ENCODE measurements at regions not wholly inside any gene's neighbourhood (a gene's known extent, or its start where the extent isn't known, plus 50 kb on each side); places are given as distances from the start of the nearest gene placed in this dataset.
"Not testable (repeated sequence)": the region's sequence is repeated elsewhere in the genome, so short reads cannot be mapped to it uniquely, and the experiment has no call there.

DNA sequence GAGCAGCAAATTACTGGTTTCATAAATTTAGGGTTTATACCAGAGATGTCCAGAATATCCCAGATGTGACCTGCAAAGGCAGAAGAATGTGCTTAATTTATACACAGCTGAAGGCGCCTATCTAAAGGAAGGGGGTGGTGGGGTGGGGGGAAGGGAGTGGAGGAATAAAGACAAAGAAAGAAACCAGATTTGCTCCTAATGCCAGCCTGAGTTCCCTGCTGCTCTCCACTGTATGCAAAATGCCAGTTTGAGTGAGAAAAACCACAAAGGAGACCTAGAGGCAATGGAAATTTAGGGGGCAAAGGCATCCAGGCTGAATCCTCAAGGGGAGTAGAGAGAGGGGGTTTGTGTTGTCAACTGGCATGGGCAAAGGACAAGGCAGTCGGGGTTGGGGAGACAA, 161.5 kb upstream of the TOX3 start:
- no peak overlapping the region for H3K4me3 Mint-ChIP-seq
- no peaks in the 10 kb centered on the region for H3K36me3 Mint-ChIP-seq (ENCODE audit: low read depth)
- H3K27me3 Mint-ChIP-seq, result no peaks in the 10 kb centered on the region
- no peak for DNase-seq
- no peaks in the 10 kb centered on the region for H3K4me1 Mint-ChIP-seq (ENCODE audit: low read depth)
- H3K9me3 Mint-ChIP-seq, result no peaks in the 10 kb centered on the region
- no peak overlapping the region for H3K27ac Mint-ChIP-seq

DNA sequence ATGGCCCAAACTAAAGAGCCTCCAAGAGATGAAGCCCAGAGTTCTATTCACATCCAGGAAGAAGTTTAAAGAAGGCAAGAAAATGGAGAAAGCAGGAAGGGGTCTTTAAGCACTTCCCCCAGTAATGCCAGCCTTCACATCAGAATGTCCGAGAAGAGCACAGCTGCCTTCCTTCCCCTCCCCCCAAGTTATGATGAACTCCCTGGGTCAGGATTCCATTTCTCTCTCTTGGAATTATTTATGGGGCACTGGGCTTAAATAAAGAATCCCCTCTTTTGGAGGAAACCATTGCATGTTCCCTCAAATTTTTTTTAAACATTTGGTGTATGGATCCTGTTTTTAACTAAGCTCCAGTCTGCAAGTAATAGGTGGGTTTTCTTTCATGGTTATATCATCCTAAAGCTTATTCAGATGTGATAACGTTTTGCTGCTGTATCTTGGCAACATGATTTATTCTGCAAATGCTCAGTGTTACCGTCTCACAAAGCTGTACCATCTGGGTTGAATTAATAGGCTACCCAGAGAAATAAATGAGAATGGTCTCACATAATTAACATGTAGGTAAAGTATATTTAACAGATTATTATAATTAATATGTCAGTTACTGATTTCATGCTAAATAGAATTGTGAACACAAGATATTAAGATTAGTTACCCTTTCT, 160.9 kb upstream of the TOX3 start:
- Mint-ChIP-seq H3K4me1 (ENCODE audit: low read depth) (no peaks in the 10 kb centered on the region), H3K27ac (no peak overlapping the region), H3K27me3 (no peaks in the 10 kb centered on the region), H3K36me3 (ENCODE audit: low read depth) (no peaks in the 10 kb centered on the region), H3K9me3 (no peaks in the 10 kb centered on the region), H3K4me3 (no peak overlapping the region)
- DNase-seq, result no peak

DNA sequence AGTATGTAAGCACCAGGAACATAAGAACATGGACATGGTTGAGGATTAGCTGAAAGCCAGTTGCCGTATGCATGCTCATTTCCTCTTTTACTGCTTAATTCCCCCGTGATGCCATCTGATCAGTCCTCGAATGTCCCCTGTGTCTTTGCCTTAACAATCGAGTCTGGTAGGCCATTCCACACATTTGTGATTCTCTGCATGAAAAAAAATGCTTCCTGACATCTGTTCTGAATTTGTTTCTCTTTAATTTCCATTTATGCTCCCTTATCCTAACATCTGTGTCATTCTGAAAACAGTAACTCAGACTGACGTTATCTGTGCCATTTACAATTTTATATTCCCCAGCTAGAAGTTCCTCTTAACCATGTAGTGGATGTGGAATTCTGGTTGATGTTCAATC, 158.2 kb upstream of the TOX3 start:
- Mint-ChIP-seq H3K4me3 (no peak overlapping the region), H3K27ac (no peak overlapping the region), H3K36me3 (ENCODE audit: low read depth) (no peaks in the 10 kb centered on the region), H3K9me3 (no peaks in the 10 kb centered on the region), H3K27me3 (no peaks in the 10 kb centered on the region), H3K4me1 (ENCODE audit: low read depth) (no peaks in the 10 kb centered on the region)
- no peak for DNase-seq

DNA sequence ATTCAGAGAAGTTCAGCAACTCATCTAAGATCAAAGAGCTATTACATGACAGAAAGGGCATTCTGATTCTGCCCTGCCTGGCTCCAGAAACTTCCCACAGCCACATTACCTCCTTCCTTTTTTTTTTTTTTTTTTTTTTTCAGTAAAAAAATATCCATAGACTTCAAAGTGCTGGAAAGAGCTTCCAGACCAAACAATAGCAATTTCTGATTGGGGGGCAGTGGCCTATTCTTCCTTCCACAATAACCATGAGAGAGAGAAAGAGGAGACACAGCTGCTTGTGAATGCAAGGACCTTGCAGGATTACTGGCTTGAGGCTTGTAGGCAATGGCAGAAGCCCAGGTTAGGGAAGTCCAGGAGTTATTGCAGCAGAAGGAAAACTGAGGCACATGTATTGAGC, 151.0 kb upstream of the TOX3 start:
- Mint-ChIP-seq H3K36me3 (ENCODE audit: low read depth) (no peaks in the 10 kb centered on the region), H3K27me3 (no peaks in the 10 kb centered on the region), H3K27ac (no peak overlapping the region), H3K9me3 (peaks cover 13% of the 10 kb centered on the region), H3K4me1 (ENCODE audit: low read depth) (no peaks in the 10 kb centered on the region), H3K4me3 (no peak overlapping the region)
- no peak for DNase-seq

DNA sequence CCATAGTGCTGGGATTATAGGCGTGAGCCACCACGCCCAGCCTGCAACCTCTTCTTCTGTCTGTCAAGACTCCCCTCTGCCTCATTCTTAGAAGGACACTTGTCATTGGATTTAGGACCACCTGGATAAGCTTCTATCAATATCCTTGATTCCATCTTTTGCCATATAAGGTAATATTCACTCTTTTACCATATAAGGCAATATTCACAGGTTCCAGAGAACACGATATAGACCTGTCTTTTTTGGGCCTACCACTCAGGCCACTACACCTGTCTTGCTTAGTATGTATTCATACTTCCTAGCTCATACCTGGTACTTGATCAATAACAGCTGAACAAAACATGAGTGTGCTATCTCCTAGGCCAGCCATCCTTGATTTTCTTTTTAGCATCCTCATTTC, 149.2 kb upstream of the TOX3 start:
- no peak for DNase-seq
- Mint-ChIP-seq H3K36me3 (ENCODE audit: low read depth) (no peaks in the 10 kb centered on the region), H3K27ac (no peak overlapping the region), H3K9me3 (peaks cover 16% of the 10 kb centered on the region), H3K27me3 (no peaks in the 10 kb centered on the region), H3K4me3 (no peak overlapping the region), H3K4me1 (ENCODE audit: low read depth) (no peaks in the 10 kb centered on the region)

DNA sequence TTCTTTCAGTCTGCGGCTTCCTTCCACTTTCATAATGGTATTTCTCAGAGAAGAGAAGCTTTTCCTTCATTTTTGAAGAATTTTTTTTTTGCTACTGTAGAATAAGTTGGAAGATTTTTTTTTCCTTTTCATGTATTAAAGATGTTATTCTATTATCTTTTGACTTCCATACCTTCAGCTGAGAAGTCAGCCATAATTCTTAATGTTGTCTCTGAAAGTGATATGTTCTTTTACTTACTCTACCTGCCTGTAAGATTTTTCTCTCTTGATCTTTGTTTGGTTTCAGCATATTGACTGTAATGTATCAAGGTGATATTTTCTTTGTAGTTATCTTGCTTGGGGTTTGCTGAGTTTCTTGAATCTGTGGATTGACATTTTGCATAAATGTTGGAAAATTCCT, 143.5 kb upstream of the TOX3 start:
- no peaks in the 10 kb centered on the region for H3K4me1 Mint-ChIP-seq (ENCODE audit: low read depth)
- H3K36me3 Mint-ChIP-seq (ENCODE audit: low read depth), result no peaks in the 10 kb centered on the region
- no peak for DNase-seq
- H3K9me3 Mint-ChIP-seq, result peaks cover 20% of the 10 kb centered on the region
- H3K27ac Mint-ChIP-seq, result no peak overlapping the region
- H3K27me3 Mint-ChIP-seq, result no peaks in the 10 kb centered on the region
- H3K4me3 Mint-ChIP-seq, result no peak overlapping the region

DNA sequence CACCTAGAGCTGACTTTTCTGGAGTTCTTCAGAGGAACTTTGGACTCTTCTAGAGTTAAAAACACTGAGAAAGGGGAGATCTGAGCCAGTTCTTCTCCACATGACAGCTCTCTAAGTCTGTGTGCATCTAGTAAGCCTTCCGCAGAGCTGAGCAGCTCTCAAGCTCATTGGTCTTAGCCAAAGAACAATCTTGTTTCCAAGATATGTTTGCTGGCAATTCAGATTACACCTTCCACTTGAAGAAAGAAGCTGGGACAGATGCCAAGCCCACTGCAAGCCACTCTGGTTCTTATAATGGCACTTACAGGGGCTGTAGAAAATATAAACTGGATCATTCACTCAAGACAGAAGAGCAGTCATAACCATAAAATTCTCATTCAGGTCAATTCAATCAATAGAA, 134.1 kb upstream of the TOX3 start:
- no peaks in the 10 kb centered on the region for H3K36me3 Mint-ChIP-seq (ENCODE audit: low read depth)
- H3K4me1 Mint-ChIP-seq (ENCODE audit: low read depth), result no peaks in the 10 kb centered on the region
- DNase-seq, result no peak
- no peak overlapping the region for H3K4me3 Mint-ChIP-seq
- no peaks in the 10 kb centered on the region for H3K27me3 Mint-ChIP-seq
- peaks cover 7% of the 10 kb centered on the region for H3K9me3 Mint-ChIP-seq
- no peak overlapping the region for H3K27ac Mint-ChIP-seq

DNA sequence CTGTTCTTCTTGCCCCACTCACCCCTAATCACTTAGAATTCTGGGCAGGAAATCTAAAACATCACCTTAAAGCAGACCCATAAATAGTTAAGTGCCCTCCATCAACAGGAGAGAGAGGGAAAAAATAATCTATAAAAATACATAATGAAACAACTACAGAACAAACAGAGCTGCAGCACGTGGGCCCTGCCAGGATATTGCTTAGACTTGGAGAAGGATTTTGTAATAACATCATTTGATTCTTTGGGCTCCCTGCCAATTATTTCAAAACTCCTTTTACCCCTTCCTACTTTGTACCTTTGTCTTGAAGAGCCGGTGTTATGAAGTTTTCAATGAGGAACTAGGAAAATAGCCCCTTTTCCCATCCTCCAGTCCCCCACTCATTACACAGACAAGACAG, 130.6 kb upstream of the TOX3 start:
- no peak overlapping the region for H3K4me3 Mint-ChIP-seq
- no peak for DNase-seq
- H3K27me3 Mint-ChIP-seq, result no peaks in the 10 kb centered on the region
- H3K4me1 Mint-ChIP-seq (ENCODE audit: low read depth), result no peaks in the 10 kb centered on the region
- no peaks in the 10 kb centered on the region for H3K36me3 Mint-ChIP-seq (ENCODE audit: low read depth)
- no peak overlapping the region for H3K27ac Mint-ChIP-seq
- H3K9me3 Mint-ChIP-seq, result peaks cover 7% of the 10 kb centered on the region

DNA sequence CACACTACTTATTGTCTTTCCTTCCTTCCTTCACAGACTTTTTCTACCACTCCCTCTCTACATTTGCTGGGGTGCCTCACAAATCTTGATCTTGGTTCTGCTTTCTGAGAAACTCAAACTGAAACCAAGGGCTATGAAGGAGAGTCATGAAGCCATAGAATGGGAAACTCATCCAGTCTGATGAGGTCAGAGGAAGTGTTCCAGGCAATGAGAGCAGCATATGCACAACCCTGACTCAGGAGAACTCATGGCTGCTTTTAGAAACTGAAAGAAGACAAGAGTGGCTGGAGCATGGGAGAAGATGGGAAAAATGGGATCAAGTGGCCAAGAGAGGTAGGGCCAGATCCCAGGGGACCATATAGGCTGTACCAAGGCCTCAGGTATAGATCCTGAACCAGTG, 130.0 kb upstream of the TOX3 start:
- peaks cover 7% of the 10 kb centered on the region for H3K9me3 Mint-ChIP-seq
- H3K36me3 Mint-ChIP-seq (ENCODE audit: low read depth), result no peaks in the 10 kb centered on the region
- H3K4me1 Mint-ChIP-seq (ENCODE audit: low read depth), result no peaks in the 10 kb centered on the region
- DNase-seq, result no peak
- no peaks in the 10 kb centered on the region for H3K27me3 Mint-ChIP-seq
- H3K4me3 Mint-ChIP-seq, result no peak overlapping the region
- no peak overlapping the region for H3K27ac Mint-ChIP-seq

DNA sequence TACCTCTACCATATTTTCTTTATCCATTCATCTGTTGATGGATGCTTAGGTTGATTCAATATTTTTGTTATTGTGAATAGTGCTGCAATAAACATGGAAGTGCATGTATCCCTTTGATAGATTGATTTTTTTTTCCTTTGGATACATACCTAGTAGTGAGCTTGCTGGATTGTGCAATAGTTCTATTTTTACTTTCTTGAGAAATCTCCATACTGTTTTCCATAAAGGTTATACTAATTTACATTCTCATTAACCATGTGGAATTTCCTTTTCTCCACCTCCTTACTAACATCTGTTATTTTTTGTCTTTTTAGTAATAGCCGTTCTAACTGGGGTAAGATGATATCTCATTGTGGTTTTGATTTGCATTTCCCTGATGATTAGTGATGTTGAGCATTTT, 124.6 kb upstream of the TOX3 start:
- H3K4me3 Mint-ChIP-seq, result no peak overlapping the region
- H3K4me1 Mint-ChIP-seq (ENCODE audit: low read depth), result no peaks in the 10 kb centered on the region
- no peaks in the 10 kb centered on the region for H3K27me3 Mint-ChIP-seq
- H3K27ac Mint-ChIP-seq, result no peak overlapping the region
- H3K36me3 Mint-ChIP-seq (ENCODE audit: low read depth), result no peaks in the 10 kb centered on the region
- H3K9me3 Mint-ChIP-seq, result peaks cover 3% of the 10 kb centered on the region
- no peak for DNase-seq

DNA sequence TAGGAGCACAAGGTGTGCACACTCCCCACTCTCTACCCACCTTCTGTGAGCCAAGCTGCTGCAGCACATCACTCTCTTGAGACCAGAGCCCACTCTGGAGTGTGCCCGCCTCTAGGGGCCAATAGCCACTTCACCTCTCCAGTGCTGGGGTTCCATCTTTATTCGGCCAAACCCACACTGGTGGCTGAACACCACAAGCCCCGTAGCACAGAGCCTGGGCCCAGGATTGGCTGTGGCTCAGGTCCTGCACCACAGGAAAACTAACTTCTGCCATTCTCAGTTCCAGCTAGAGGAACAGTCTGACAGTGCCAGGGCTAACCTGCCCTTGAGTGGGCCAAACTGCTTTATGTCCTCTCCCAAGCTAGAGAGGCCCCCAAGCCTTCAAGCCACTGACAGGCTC, 111.0 kb upstream of the TOX3 start:
- DNase-seq, result no peak
- Mint-ChIP-seq H3K9me3 (peaks cover 18% of the 10 kb centered on the region), H3K27me3 (no peaks in the 10 kb centered on the region), H3K4me1 (ENCODE audit: low read depth) (no peaks in the 10 kb centered on the region), H3K27ac (no peak overlapping the region), H3K4me3 (no peak overlapping the region), H3K36me3 (ENCODE audit: low read depth) (no peaks in the 10 kb centered on the region)

DNA sequence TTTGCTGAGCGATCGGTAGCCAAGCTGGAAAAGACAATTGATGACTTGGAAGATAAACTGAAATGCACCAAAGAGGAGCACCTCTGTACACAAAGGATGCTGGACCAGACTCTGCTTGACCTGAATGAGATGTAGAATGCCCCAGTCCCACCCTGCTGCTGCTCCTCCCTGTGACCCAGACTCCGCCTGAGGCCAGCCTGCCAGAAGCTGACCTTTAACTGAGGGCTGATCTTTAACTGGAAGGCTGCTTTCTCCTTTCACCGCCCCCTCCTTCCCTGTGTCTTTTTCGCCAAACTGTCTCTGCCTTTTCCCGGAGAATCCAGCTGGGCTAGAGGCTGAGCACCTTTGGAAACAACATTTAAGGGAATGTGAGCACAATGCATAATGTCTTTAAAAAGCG, 109.0 kb upstream of the TOX3 start:
- H3K27ac Mint-ChIP-seq; H3K36me3 Mint-ChIP-seq (ENCODE audit: low read depth); H3K4me3 Mint-ChIP-seq; H3K27me3 Mint-ChIP-seq; H3K4me1 Mint-ChIP-seq (ENCODE audit: low read depth); DNase-seq: not testable (repeated sequence)
- peaks cover 13% of the 10 kb centered on the region for H3K9me3 Mint-ChIP-seq

DNA sequence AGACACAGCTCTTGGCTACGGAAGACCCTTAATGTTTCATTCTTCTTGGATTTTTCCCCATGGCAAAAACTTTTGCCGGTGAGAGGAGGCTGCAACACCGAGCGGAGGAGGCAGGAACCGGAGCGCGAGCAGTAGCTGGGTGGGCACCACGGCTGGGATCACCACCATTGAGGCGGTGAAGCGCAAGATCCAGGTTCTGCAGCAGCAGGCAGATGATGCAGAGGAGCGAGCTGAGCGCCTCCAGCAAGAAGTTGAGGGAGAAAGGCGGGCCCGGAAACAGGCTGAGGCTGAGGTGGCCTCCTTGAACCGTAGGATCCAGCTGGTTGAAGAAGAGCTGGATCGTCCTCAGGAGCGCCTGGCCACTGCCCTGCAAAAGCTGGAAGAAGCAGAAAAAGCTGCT, 108.2 kb upstream of the TOX3 start:
- not testable (repeated sequence) for H3K4me1 Mint-ChIP-seq (ENCODE audit: low read depth); DNase-seq; H3K9me3 Mint-ChIP-seq; H3K36me3 Mint-ChIP-seq (ENCODE audit: low read depth); H3K4me3 Mint-ChIP-seq; H3K27me3 Mint-ChIP-seq; H3K27ac Mint-ChIP-seq

DNA sequence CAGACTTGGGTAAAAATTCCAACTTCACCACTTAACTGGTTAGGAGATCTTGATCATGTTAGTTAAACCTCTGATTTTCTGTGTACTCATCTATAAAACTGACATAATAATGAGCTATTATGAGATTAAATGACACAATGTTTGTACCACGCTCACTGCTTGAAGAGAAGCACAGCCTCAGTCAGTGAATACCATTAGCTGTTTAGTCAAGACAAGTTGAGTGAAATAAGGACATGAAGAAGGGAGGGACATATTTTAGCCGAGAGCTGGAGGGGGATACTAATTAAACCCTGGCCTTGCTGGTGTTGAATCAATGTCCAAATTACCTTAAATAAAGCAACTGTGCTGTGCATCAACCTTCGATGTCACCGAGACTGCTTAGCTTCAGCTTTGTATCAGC, 105.1 kb upstream of the TOX3 start:
- Mint-ChIP-seq H3K27me3 (no peaks in the 10 kb centered on the region), H3K4me1 (ENCODE audit: low read depth) (no peaks in the 10 kb centered on the region), H3K9me3 (no peaks in the 10 kb centered on the region), H3K27ac (no peak overlapping the region), H3K36me3 (ENCODE audit: low read depth) (no peaks in the 10 kb centered on the region), H3K4me3 (no peak overlapping the region)
- DNase-seq, result no peak

DNA sequence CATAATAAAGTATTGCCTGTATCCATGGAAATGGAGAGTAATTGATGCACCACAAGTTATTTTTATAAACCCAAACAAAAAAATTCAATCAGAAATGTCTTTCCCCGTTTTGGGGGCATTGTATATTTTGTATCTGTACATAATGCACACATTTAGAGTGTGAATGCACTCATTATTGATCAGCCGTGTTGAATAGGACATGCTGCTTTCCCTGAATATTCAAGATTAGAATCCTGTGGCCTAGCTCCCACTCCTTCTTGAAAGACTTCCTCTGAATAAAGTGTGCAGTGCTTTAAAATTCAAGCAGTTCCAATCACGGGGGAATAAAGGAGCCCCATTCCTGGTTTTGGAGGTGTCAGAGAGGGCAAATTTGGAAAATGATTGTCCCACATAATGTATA, 103.8 kb upstream of the TOX3 start:
- Mint-ChIP-seq H3K4me3 (no peak overlapping the region), H3K9me3 (peaks cover 2% of the 10 kb centered on the region), H3K36me3 (ENCODE audit: low read depth) (no peaks in the 10 kb centered on the region), H3K4me1 (ENCODE audit: low read depth) (no peaks in the 10 kb centered on the region), H3K27me3 (no peaks in the 10 kb centered on the region), H3K27ac (no peak overlapping the region)
- DNase-seq, result no peak

DNA sequence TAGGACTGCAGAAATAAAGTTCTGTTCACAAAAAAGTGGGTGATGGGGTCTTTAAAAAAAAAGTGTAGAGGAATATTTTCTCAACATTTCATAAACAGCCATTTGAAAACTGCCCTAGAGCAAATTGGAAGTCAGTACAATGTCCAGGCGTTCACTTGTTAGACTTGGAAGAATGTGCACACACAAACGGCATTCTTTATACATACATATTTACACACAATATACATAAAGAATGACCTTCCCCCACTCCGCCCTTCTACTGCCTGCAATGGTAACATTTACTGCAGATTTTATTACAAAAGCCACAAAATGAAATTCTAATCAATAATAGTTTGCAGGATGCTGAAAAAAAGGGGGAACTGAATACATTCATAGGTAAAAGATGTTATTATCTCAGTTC, 103.4 kb upstream of the TOX3 start:
- no peaks in the 10 kb centered on the region for H3K4me1 Mint-ChIP-seq (ENCODE audit: low read depth)

More for the DNA sequence above, 103.4 kb upstream of the TOX3 start:
- no peak for DNase-seq
- no peak overlapping the region for H3K4me3 Mint-ChIP-seq
- H3K27ac Mint-ChIP-seq, result no peak overlapping the region
- peaks cover 4% of the 10 kb centered on the region for H3K9me3 Mint-ChIP-seq
- no peaks in the 10 kb centered on the region for H3K36me3 Mint-ChIP-seq (ENCODE audit: low read depth)
- no peaks in the 10 kb centered on the region for H3K27me3 Mint-ChIP-seq

Data from activated T-cell treated with anti-CD3 and anti-CD28 coated beads, Interleukin-2, amount 50 U/mL, for 24 hours (primary cell).